ENCODE measurements at regions not wholly inside any gene's neighbourhood (a gene's known extent, or its start where the extent isn't known, plus 50 kb on each side); places are given as distances from the start of the nearest gene placed in this dataset.

DNA sequence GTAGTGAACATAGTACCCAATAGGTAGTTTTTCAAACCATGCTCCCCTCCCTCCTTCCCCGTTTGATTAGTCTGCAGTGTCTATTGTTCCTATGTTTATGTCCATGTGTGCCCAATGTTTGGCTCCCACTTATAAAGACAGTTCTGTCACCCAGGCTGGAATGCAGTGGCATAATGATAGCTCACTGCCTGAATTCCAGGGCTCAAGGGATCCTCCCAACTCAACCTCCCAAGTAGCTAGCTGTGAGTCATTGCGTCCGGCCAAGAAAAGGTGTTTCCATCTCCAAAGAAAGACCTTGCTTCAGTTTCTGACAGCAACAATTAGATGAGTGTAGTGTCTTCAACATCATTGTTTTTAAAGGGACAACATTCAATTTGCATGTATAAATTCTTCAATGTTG is 131.1 kb upstream of the CEP162 start:
- DNase-seq (ENCODE audit: low read depth): no peak
- TF ChIP-seq, protein P1, sequence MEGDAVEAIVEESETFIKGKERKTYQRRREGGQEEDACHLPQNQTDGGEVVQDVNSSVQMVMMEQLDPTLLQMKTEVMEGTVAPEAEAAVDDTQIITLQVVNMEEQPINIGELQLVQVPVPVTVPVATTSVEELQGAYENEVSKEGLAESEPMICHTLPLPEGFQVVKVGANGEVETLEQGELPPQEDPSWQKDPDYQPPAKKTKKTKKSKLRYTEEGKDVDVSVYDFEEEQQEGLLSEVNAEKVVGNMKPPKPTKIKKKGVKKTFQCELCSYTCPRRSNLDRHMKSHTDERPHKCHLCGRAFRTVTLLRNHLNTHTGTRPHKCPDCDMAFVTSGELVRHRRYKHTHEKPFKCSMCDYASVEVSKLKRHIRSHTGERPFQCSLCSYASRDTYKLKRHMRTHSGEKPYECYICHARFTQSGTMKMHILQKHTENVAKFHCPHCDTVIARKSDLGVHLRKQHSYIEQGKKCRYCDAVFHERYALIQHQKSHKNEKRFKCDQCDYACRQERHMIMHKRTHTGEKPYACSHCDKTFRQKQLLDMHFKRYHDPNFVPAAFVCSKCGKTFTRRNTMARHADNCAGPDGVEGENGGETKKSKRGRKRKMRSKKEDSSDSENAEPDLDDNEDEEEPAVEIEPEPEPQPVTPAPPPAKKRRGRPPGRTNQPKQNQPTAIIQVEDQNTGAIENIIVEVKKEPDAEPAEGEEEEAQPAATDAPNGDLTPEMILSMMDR (IDR thresholded peaks at IDR 0.05; ENCODE audit: insufficient read depth, low read depth, low read length): no peak
- no peak overlapping the region for H3K4me3 ChIP-seq (ENCODE audit: low read depth, low read length)

DNA sequence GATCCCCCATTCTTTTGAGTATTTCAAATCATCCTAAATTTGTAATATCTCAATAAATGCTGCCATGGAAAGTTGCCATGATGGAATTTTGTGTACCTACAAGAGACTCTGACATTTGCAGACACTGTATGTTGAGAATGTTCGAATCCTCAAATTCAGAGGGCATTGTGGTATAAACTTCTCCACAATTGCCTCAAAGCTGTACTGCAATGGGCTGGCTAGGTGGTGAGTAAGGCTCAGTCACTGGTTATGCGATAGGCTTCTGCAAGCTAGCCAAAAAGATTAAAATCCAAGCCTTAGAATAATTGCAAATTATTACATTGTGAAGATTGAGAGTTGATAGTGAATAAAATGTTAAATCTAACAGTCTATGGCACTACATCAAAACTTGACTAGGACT is 130.2 kb upstream of the CEP162 start:
- no peak overlapping the region for H3K4me3 ChIP-seq (ENCODE audit: low read depth, low read length)
- DNase-seq (ENCODE audit: low read depth): no peak
- TF ChIP-seq, protein P1 (IDR thresholded peaks at IDR 0.05; ENCODE audit: insufficient read depth, low read depth, low read length): no peak

DNA sequence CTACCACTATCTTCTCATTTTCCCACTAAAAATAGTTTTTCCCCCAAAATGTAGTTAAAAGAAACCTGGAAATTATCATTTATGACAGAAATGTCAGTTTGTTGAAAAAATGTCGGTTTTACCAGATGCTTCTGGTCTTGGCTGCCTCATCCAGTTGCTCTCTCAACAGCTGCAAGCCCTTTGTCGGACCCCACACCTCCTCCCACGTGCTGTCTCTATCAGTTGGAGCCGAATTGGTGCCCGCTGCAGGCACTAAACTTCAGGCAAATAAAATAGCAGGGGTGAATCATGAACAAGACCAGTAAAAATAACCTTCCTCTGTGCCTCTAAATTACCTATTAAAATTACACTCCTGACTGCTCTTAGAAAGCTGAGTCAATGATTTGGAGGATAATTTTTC is 129.5 kb upstream of the CEP162 start:
- no peak for DNase-seq (ENCODE audit: low read depth)
- TF ChIP-seq, protein P1 (IDR thresholded peaks at IDR 0.05; ENCODE audit: insufficient read depth, low read depth, low read length): no peak
- no peak overlapping the region for H3K4me3 ChIP-seq (ENCODE audit: low read depth, low read length)

DNA sequence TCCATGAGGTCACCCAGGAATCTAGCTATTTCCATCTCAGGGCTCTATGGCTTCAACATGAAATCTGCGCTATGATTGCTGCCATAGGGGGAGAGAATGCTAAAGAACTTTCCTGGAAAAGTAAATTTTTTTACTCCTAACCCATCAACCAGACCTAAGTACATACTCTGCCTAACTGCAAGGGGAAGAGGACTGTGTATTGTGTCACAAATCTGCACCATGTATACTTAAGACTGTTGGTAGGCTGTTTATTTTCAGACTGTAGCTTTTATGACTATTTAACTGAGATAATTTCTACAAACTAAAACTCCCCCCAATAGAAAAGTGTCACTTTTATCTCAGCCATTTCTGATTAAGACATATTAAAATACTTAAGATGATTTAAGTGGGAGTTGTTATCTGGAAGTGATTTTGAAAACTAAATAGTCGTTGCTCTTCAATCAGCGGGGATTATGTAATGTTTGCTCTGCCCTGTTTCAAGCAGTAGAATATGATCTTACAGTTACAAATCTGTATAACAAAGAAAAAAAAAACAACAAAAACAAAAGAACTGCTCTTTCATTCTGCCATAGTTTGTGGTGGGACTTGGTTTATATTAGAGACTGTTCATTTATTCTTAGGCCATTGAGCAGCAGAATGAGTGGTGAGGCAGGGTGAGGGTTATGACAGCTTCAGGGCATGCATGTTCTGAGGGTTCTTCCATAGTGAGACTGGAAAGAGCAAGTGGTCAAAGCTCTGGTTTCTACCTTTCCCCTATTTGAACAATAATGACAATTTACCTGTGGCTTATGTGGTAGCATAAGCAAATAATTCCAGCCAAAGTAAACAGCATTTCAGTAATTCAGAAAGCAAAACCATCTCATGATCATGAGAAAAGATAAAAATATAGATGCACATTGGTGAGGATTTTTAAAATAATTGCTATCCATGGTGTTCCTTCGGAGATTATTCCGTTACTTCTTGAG is 126.3 kb upstream of the CEP162 start:
- DNase-seq (ENCODE audit: low read depth): no peak
- no peak overlapping the region for H3K4me3 ChIP-seq (ENCODE audit: low read depth, low read length)
- TF ChIP-seq, protein P1 (IDR thresholded peaks at IDR 0.05; ENCODE audit: insufficient read depth, low read depth, low read length): no peak

DNA sequence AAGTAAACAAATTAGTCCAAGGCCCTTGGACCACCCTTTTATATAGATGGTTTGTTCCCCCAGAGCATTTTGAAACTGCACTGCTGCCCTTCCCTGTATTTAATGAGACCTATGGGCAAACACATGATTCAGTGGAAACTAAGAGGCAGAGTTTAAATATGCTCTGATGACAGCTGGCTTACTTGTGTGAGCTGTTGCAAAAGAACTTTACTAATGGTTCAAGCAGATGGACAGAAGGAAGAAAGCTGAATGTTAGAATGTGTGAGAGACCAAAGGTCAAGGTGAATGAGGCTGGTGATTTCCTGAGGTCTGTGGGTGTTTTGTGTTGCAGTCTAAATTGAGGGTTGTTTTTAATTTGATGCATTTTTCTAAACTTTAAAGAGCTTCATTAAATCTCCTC is 123.0 kb upstream of the CEP162 start:
- TF ChIP-seq, protein P1 (IDR thresholded peaks at IDR 0.05; ENCODE audit: insufficient read depth, low read depth, low read length): no peak
- H3K4me3 ChIP-seq (ENCODE audit: low read depth, low read length): no peak overlapping the region
- DNase-seq (ENCODE audit: low read depth): no peak

DNA sequence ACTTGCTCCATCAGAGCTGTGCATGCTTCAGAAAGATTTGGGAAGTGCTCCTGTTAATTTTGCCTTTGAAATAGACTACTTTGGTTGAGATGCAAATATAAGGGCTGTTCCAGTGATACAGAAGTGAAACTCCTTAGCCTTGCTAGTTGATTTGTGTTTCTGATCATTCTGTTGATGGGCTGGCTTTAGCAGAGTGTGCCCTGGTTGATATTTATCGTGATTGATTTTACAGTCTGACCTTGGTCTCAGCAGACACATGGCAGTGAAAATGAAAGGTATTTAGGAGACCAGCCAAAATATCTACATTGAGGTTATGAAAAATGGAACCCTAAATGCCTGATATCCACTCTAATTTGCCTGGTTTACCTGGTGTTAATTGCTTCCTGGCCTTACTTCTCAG is 122.1 kb upstream of the CEP162 start:
- no peak overlapping the region for H3K4me3 ChIP-seq (ENCODE audit: low read depth, low read length)
- TF ChIP-seq, protein P1 (IDR thresholded peaks at IDR 0.05; ENCODE audit: insufficient read depth, low read depth, low read length): no peak
- no peak for DNase-seq (ENCODE audit: low read depth)
